Mesenchymal stem cell (in vitro differentiated cells and primary cell): ENCODE measurements at regions not wholly inside any gene's neighbourhood (a gene's known extent, or its start where the extent isn't known, plus 50 kb on each side); places are given as distances from the start of the nearest gene placed in this dataset.

Experiments used
- DNase-seq: peaks from one replicate; pipeline ENCODE4 v3.0.0-alpha.2; 2013
- H2AFZ ChIP-seq: one replicate; pipeline ENCODE4 v1.6.1; 2013; ENCODE audit warnings: low read depth, mild to moderate bottlenecking, control low read depth, inconsistent platforms, low read length, moderate library complexity
- H2AK5ac ChIP-seq: 2 replicates; pipeline ENCODE4 v1.6.1; 2013; ENCODE audit warnings: low read length, moderate library complexity, mild to moderate bottlenecking, inconsistent platforms; ENCODE audit not compliant: severe bottlenecking
- H2BK120ac ChIP-seq: one replicate; pipeline ENCODE4 v1.6.1; 2013; ENCODE audit warnings: low read depth, mild to moderate bottlenecking, inconsistent platforms, low read length, moderate library complexity
- H2BK12ac ChIP-seq, 2 experiments: one replicate each; pipeline ENCODE4 v1.6.1; 2013; ENCODE audit warnings: inconsistent platforms in 2 of 2, low read length in 2 of 2, mild to moderate bottlenecking in 2 of 2, moderate library complexity in 2 of 2, control low read depth in 1 of 2
- H2BK15ac ChIP-seq: one replicate; pipeline ENCODE4 v1.6.1; 2013; ENCODE audit warnings: mild to moderate bottlenecking, low read depth, inconsistent platforms; ENCODE audit not compliant: poor library complexity, severe bottlenecking
- H2BK5ac ChIP-seq: 2 replicates; pipeline ENCODE4 v1.6.1; 2013; ENCODE audit warnings: low read depth, mild to moderate bottlenecking, low read length, control low read depth, inconsistent platforms; ENCODE audit not compliant: poor library complexity, severe bottlenecking
- H3K14ac ChIP-seq, 2 experiments: one replicate each; pipeline ENCODE4 v1.6.1; 2013; ENCODE audit warnings: inconsistent platforms in 2 of 2, low read length in 2 of 2, control low read depth in 1 of 2, mild to moderate bottlenecking in 1 of 2, moderate library complexity in 1 of 2
- H3K18ac ChIP-seq, 2 experiments: one replicate each; pipeline ENCODE4 v1.6.1; 2013; ENCODE audit warnings: inconsistent platforms in 2 of 2, low read length in 2 of 2, control low read depth in 1 of 2, low read depth in 1 of 2, mild to moderate bottlenecking in 1 of 2
- H3K23ac ChIP-seq, 2 experiments: one replicate each; pipeline ENCODE4 v1.6.1; 2013; ENCODE audit warnings: inconsistent platforms in 2 of 2, low read length in 2 of 2, mild to moderate bottlenecking in 2 of 2, moderate library complexity in 2 of 2, control low read depth in 1 of 2
- H3K27ac ChIP-seq: 2 replicates; pipeline ENCODE4 v1.5.1; 2013; ENCODE audit warnings: mild to moderate bottlenecking, moderate library complexity, low read length, control low read depth, inconsistent platforms; ENCODE audit not compliant: poor library complexity, severe bottlenecking
- H3K27me3 ChIP-seq, 2 experiments: 2 replicates each; pipeline versions ENCODE4 v1.6.1 to v1.7.0; 2013; ENCODE audit warnings: low read length in 2 of 2, mild to moderate bottlenecking in 2 of 2, moderate library complexity in 2 of 2, control low read depth in 1 of 2, inconsistent platforms in 1 of 2; ENCODE audit not compliant: control insufficient read depth in 1 of 2, insufficient read depth in 1 of 2
- H3K36me3 ChIP-seq, 2 experiments: 2 replicates each; pipeline versions ENCODE4 v1.6.1 to v1.7.0; 2013; ENCODE audit warnings: low read length in 2 of 2, control low read depth in 1 of 2, inconsistent platforms in 1 of 2, low read depth in 1 of 2, mild to moderate bottlenecking in 1 of 2; ENCODE audit not compliant: insufficient read depth in 2 of 2, control insufficient read depth in 1 of 2
- H3K4ac ChIP-seq, 2 experiments: one replicate each; pipeline ENCODE4 v1.6.1; 2013; ENCODE audit warnings: inconsistent platforms in 2 of 2, low read length in 2 of 2, mild to moderate bottlenecking in 2 of 2, moderate library complexity in 2 of 2, control low read depth in 1 of 2, low read depth in 1 of 2
- H3K4me1 ChIP-seq: 2 replicates; pipeline ENCODE4 v1.6.1; 2013; ENCODE audit warnings: low read depth, low read length, control low read depth; ENCODE audit not compliant: control insufficient read depth, insufficient read depth
- H3K4me2 ChIP-seq: 2 replicates; pipeline ENCODE4 v1.6.1; 2013; ENCODE audit warnings: low read length, mild to moderate bottlenecking, inconsistent platforms; ENCODE audit not compliant: poor library complexity, severe bottlenecking
- H3K4me3 ChIP-seq, 2 experiments: 2 replicates each; pipeline versions ENCODE4 v1.5.1 to v1.7.0; 2013; ENCODE audit warnings: low read length in 2 of 2, mild to moderate bottlenecking in 2 of 2, control low read depth in 1 of 2, low read depth in 1 of 2; ENCODE audit not compliant: insufficient read depth in 1 of 2
- H3K79me1 ChIP-seq: replicated peaks from 2 replicates; pipeline ENCODE4 v1.6.1; 2013; ENCODE audit warnings: mild to moderate bottlenecking, control low read depth, low read length, inconsistent platforms; ENCODE audit not compliant: poor library complexity, severe bottlenecking
- H3K9ac ChIP-seq: 2 replicates; pipeline ENCODE4 v1.7.0; 2013; ENCODE audit warnings: mild to moderate bottlenecking, low read length, moderate library complexity
- H3K9me3 ChIP-seq: 2 replicates; pipeline ENCODE4 v1.7.0; 2013; ENCODE audit warnings: mild to moderate bottlenecking, low read length; ENCODE audit not compliant: control insufficient read depth
- H4K8ac ChIP-seq: one replicate; pipeline ENCODE4 v1.6.1; 2013; ENCODE audit warnings: inconsistent platforms, mild to moderate bottlenecking, low read length, moderate library complexity
- H4K91ac ChIP-seq: one replicate; pipeline ENCODE4 v1.6.1; 2013; ENCODE audit warnings: mild to moderate bottlenecking, low read length, inconsistent platforms
- WGBS: methylation state at CpG from one replicate; pipeline ENCODE4 v1.1.7; 2013; ENCODE audit warnings: mixed read lengths; 5-methylcytosine and 5-hydroxymethylcytosine counted together

GRCh38 chr2:128752691-128753263, 434.1 kb upstream of the HS6ST1 start:
- no peak overlapping the region for H2BK15ac ChIP-seq
- peak overlapping the region in 1 of 2 experiments; percentile 15 for H2BK12ac ChIP-seq
- H4K8ac ChIP-seq: no peak overlapping the region
- H3K4me3 ChIP-seq: no peak overlapping the region
- no peak overlapping the region for H4K91ac ChIP-seq
- no peak overlapping the region for H3K14ac ChIP-seq
- no peaks in the 10 kb centered on the region for H3K4me1 ChIP-seq
- H3K27ac ChIP-seq: no peak overlapping the region
- H3K9me3 ChIP-seq: no peaks in the 10 kb centered on the region
- H2BK120ac ChIP-seq: no peak overlapping the region
- H3K79me1 ChIP-seq: no peaks in the 10 kb centered on the region
- H3K4me2 ChIP-seq: no peak overlapping the region
- peak overlapping the region; percentile 30 to 55 for H3K18ac ChIP-seq
- H3K9ac ChIP-seq: no peak overlapping the region
- no peak overlapping the region for H2AK5ac ChIP-seq
- H3K23ac ChIP-seq: no peak overlapping the region
- H2BK5ac ChIP-seq: no peak overlapping the region
- 96% methylated on average over 12 of the region's 12 CpGs for WGBS
- no peak for DNase-seq
- peaks cover 9 to 15% of the 10 kb centered on the region in 2 experiments for H3K27me3 ChIP-seq
- no peak overlapping the region for H2AFZ ChIP-seq
- peak overlapping the region; percentile 34 to 40 for H3K4ac ChIP-seq
- H3K36me3 ChIP-seq: no peaks in the 10 kb centered on the region

DNA sequence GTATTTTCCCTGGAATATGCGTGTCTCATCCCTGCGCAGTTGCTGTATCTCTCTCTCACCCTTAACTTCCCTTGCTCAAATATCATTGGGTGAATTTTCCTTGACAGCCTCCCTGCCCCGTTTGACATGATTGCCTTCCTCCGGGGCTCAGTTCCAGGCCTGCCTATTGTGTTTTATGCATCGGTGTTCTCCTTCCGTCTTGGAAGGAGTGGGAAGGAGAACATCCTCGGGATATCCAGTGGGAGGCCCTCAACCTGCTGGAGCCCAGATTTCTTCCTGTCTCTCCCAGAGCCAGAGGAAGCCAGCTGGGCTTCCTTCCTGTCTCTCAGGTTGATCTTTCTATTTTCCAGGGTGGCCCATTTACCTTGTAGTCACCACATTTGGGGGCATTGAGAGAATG, 434.7 kb upstream of the HS6ST1 start:
- Histone ChIP-seq H3K4me2 (no peak overlapping the region), H2BK15ac (no peak overlapping the region), H3K27me3 (peaks cover 9 to 15% of the 10 kb centered on the region in 2 experiments), H3K9ac (no peak overlapping the region), H2AK5ac (no peak overlapping the region), H2AFZ (no peak overlapping the region), H3K9me3 (no peaks in the 10 kb centered on the region), H3K23ac (no peak overlapping the region), H3K14ac (no peak overlapping the region), H3K18ac (peak overlapping the region in 1 of 2 experiments; percentile 55), H3K36me3 (no peaks in the 10 kb centered on the region), H3K27ac (no peak overlapping the region), H3K4me1 (no peaks in the 10 kb centered on the region), H2BK5ac (no peak overlapping the region), H3K4me3 (no peak overlapping the region), H2BK120ac (no peak overlapping the region), H3K79me1 (no peaks in the 10 kb centered on the region), H2BK12ac (peak overlapping the region in 1 of 2 experiments; percentile 2), H4K8ac (no peak overlapping the region), H4K91ac (no peak overlapping the region), H3K4ac (peak overlapping the region in 1 of 2 experiments; percentile 40)
- no peak for DNase-seq
- 91% methylated on average over 7 of the region's 7 CpGs for WGBS

GRCh38 chr2:128753800-128754199, 435.1 kb upstream of the HS6ST1 start:
- DNase-seq: no peak

DNA sequence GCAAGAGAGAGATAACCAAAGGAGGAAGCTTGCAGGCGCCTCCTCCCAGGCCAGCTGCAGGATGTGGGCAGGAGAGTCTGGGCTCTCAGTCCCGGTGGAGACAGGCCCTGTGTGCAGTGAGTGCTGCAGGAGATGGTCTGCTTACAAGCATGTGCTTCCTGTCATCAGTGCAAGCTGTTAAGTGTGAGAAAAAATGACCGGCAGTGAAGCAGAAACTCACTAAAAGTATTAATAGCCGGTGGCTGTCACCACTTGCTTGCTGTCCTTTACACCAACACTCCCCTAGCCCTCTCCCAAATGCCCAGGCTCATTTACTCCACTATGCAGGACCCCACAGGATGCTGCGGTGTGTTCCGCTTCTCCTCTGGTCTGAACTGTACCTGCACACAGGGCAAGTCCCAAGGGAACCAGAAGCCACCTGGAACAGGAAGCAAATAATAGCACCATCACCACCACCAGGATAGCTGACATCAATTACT, 435.6 kb upstream of the HS6ST1 start:
- H3K9me3 ChIP-seq: no peaks in the 10 kb centered on the region

More at GRCh38 chr2:128753800-128754199, 435.1 kb upstream of the HS6ST1 start:
- Histone ChIP-seq H3K23ac (no peak overlapping the region), H3K9me3 (no peaks in the 10 kb centered on the region), H2AK5ac (no peak overlapping the region), H3K4me1 (no peaks in the 10 kb centered on the region), H2BK15ac (no peak overlapping the region), H3K27ac (no peak overlapping the region), H3K14ac (no peak overlapping the region), H3K4me3 (no peak overlapping the region), H3K79me1 (no peaks in the 10 kb centered on the region), H3K27me3 (peaks cover 9 to 15% of the 10 kb centered on the region in 2 experiments), H2AFZ (no peak overlapping the region), H3K36me3 (no peaks in the 10 kb centered on the region), H3K9ac (no peak overlapping the region), H3K4ac (no peak overlapping the region), H2BK12ac (no peak overlapping the region), H2BK120ac (no peak overlapping the region), H4K91ac (no peak overlapping the region), H4K8ac (no peak overlapping the region), H2BK5ac (no peak overlapping the region), H3K18ac (peak overlapping the region in 1 of 2 experiments; percentile 50), H3K4me2 (no peak overlapping the region)
- WGBS: 74% methylated on average over 5 of the region's 6 CpGs

More for the DNA sequence above, 435.6 kb upstream of the HS6ST1 start:
- Histone ChIP-seq H3K4ac (no peak overlapping the region), H3K9ac (no peak overlapping the region), H3K18ac (no peak overlapping the region), H3K23ac (no peak overlapping the region), H3K4me3 (no peak overlapping the region), H2BK12ac (no peak overlapping the region), H3K4me1 (no peaks in the 10 kb centered on the region), H3K27ac (no peak overlapping the region), H2AFZ (no peak overlapping the region), H2BK5ac (no peak overlapping the region), H3K14ac (no peak overlapping the region), H3K27me3 (peaks cover 9 to 10% of the 10 kb centered on the region in 2 experiments), H2BK120ac (no peak overlapping the region), H4K8ac (peak overlapping the region; percentile 85), H3K36me3 (no peaks in the 10 kb centered on the region), H3K79me1 (no peaks in the 10 kb centered on the region), H4K91ac (peak overlapping the region; percentile 53), H2AK5ac (no peak overlapping the region), H3K4me2 (no peak overlapping the region), H2BK15ac (peak overlapping the region; percentile 20)
- peak; percentile 69 for DNase-seq
- 29% methylated on average over 6 of the region's 6 CpGs for WGBS
